Bronchial epithelial cell (primary cell): ENCODE measurements at regions not wholly inside any gene's neighbourhood (a gene's known extent, or its start where the extent isn't known, plus 50 kb on each side); places are given as distances from the start of the nearest gene placed in this dataset.
A peak's percentile ranks its signal among the peaks of the same experiment; 100 is the strongest.

ENCODE experiments used
- DNase-seq: peaks from one replicate; pipeline ENCODE4 v3.0.0-alpha.2; 2010; ENCODE audit warnings: low read depth
- FAIRE-seq: peaks from 2 replicates; lab custom pipeline; 2011; peaks lifted over from hg19 to GRCh38; lab: Jason Lieb, UNC
- H3K27me3 ChIP-seq: 2 replicates; pipeline ENCODE4 v1.5.1; 2011; ENCODE audit warnings: low read length; ENCODE audit not compliant: control insufficient read depth, insufficient read depth
- H3K36me3 ChIP-seq: 2 replicates; pipeline ENCODE4 v1.5.1; 2011; ENCODE audit warnings: low read length; ENCODE audit not compliant: control insufficient read depth, insufficient read depth
- H3K4me3 ChIP-seq: 2 replicates; pipeline ENCODE4 v1.5.1; 2011; ENCODE audit warnings: mild to moderate bottlenecking, low read depth, low read length, control low read depth
- TF ChIP-seq, protein P1 (sequence below): IDR thresholded peaks from 2 replicates; pipeline ENCODE4 v1.5.1; 2011; ENCODE audit warnings: mild to moderate bottlenecking, moderate library complexity, low read length, control low read depth, inconsistent platforms; ENCODE audit not compliant: insufficient read depth, severe bottlenecking

DNA sequence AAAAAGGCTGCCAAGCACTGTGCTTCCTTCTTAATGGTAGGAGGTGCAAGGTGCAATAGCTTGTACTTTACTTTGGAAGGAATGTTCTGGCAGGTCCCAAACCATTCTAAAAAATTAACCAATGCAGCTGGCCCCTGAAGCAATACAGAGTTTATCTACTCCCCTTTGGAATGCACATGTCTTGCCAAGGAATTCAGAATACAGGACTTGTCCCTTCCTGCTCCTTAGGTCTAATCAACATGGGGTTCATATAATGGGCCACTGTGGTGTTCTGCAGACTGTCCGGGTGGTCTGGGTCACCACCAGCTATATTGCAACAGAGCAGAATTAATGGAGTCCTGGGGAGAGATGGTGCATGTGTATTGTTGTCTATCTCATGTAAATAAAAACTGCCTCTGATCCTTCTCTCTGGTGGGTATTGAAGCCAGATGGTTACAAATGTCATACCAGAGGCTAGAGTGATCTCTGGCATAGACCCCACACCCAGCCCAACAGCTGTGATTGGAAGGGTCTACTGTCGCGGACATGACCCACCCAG, 112.8 kb downstream of the RIPK4 start:
- FAIRE-seq: peak; percentile 73
- no peak overlapping the region for H3K4me3 ChIP-seq
- peak; percentile 79 for DNase-seq
- H3K36me3 ChIP-seq: no peaks in the 10 kb centered on the region
- TF ChIP-seq, protein P1, sequence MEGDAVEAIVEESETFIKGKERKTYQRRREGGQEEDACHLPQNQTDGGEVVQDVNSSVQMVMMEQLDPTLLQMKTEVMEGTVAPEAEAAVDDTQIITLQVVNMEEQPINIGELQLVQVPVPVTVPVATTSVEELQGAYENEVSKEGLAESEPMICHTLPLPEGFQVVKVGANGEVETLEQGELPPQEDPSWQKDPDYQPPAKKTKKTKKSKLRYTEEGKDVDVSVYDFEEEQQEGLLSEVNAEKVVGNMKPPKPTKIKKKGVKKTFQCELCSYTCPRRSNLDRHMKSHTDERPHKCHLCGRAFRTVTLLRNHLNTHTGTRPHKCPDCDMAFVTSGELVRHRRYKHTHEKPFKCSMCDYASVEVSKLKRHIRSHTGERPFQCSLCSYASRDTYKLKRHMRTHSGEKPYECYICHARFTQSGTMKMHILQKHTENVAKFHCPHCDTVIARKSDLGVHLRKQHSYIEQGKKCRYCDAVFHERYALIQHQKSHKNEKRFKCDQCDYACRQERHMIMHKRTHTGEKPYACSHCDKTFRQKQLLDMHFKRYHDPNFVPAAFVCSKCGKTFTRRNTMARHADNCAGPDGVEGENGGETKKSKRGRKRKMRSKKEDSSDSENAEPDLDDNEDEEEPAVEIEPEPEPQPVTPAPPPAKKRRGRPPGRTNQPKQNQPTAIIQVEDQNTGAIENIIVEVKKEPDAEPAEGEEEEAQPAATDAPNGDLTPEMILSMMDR: no peak
- no peaks in the 10 kb centered on the region for H3K27me3 ChIP-seq

DNA sequence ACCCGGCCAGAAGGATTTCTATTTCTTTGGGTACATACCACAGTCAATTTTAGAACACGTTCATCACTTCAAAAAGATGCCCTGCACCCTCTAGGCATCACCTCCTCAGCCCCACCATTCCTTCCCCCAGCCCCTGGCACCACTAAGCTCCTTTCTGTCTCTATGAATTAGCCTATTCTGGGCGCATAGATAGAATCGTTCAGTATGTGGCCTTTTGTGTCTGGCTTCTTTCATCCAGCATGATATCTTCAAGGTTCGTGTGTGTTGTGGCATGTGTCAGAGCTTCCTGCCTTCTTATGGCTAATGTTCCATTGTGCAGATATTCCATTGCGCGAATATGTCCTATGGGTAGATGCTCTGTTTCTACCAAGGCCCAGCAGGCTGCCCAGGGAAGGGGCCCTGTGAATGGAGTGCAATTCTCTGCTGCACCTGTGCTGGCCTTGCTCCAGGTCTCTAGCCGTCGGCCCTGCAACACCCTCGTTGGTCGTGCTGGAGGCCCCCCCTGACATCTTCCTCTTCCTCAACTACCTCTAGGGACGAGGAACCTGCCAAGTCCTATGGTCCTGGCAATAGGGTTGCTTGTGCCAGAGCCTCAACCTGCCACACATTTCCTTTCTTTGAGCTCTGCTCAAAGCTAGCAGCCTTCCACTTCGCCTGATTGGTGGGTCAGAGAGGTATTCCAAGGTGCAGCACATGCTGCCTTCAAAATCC, 113.5 kb downstream of the RIPK4 start:
- FAIRE-seq (no peak), DNase-seq (no peak)
- Histone ChIP-seq H3K27me3 (no peaks in the 10 kb centered on the region), H3K4me3 (no peak overlapping the region), H3K36me3 (no peaks in the 10 kb centered on the region)
- TF ChIP-seq, protein P1: no peak

DNA sequence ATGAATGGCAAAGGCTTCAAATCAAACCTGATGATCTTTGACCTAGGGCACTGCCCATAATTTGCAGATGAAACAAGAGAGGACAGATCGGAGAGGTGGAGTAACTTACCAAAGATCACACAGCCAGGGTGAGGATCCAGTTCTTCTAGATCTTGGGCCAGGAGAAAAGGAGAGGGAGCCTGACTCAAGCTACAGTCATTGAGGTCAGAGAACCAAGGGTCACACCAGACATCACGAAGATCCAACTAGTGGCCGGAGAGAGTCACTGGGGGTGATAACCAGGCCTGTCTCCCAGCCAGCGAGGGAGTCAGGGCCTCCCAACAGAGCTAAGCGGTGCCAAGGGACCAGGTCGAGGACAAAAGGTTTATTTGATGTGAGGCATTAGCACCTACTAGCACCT, 115.0 kb downstream of the RIPK4 start:
- DNase-seq: peak; percentile 51
- no peak overlapping the region for H3K4me3 ChIP-seq
- FAIRE-seq: no peak
- TF ChIP-seq, protein P1: no peak
- H3K27me3 ChIP-seq: no peaks in the 10 kb centered on the region
- H3K36me3 ChIP-seq: no peaks in the 10 kb centered on the region

DNA sequence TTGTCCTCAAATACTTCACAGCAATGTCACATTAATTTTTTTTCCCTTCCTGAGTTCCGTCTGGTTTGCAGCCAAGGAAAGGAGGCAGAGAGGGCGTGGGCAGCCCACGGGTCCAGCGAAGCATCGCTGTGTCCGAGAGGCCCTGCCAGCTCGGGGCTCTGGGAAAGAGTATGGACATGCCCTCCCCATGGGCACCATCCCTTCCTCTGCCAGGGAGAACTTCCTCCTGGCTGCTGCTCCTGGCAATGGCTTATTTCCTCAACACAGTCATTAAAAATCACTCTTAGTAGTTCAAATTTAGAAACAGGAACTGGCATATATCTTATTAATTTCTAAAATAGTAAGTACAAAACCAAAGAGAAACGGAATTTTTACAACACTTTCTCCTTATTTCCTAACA, 115.4 kb downstream of the RIPK4 start:
- Histone ChIP-seq H3K27me3 (no peaks in the 10 kb centered on the region), H3K4me3 (no peak overlapping the region), H3K36me3 (no peaks in the 10 kb centered on the region)
- TF ChIP-seq, protein P1: no peak
- FAIRE-seq (no peak), DNase-seq (no peak)

DNA sequence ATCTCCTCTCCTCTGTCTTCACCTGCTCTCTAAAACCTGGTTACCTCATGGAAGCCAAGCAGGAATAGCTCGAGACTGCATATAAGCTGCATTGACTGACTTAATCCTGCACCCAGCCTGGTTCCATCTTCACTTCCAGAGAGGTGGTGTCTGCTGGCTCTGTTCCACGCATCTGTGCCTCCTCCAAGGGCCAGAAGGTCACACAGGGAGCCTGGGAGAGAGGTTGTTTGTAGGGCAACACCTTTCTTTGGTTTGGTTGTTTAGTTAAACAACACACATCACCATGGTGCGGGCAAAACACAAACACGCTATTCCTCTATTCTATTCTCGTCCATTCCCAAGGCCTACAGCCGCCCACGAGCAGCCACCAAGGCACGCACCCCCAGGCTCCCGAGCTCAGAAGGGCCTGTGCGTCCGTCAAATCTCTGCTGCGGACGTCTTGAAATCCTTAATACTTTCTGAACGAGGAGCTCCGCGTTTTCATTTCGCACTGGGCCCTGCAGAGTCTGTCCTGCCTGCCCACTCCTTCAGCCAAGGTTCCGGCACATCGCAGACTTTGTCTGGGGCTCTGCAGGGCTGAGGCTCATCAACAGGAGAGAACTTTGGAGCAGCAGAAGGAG, 116.2 kb downstream of the RIPK4 start:
- no peak for DNase-seq
- Histone ChIP-seq H3K36me3 (no peaks in the 10 kb centered on the region), H3K4me3 (no peak overlapping the region), H3K27me3 (no peaks in the 10 kb centered on the region)
- peak; percentile 66 for FAIRE-seq
- TF ChIP-seq, protein P1: no peak
